T-helper 2 cell (primary cell): ENCODE measurements at regions not wholly inside any gene's neighbourhood (a gene's known extent, or its start where the extent isn't known, plus 50 kb on each side); places are given as distances from the start of the nearest gene placed in this dataset.

Source experiments
- DNase-seq, 5 experiments: peaks; one replicate each; pipeline versions ENCODE4 v3.0.0 to v3.0.0-alpha.2; 2012 to 2022

DNA sequence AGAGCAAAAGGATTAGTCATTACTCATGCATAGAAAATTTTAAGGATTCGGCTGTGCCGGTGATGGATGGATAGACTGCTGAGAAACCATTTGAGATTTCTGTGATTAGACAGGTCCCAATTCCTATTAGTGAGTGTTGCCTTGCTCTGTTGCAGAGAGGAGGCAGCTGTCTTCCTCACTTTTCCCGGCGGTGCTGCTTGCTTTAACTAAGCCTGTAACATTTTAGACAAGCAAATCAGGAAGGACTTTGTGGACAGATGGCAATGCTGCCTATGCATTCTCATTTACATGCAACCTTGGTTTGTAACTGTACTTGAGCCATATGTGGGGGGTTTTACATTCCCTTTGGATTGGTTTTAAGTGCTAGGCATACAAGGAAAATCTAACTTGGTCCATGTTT, 1176.3 kb downstream of the CDH18 start:
- DNase-seq, result no peak

DNA sequence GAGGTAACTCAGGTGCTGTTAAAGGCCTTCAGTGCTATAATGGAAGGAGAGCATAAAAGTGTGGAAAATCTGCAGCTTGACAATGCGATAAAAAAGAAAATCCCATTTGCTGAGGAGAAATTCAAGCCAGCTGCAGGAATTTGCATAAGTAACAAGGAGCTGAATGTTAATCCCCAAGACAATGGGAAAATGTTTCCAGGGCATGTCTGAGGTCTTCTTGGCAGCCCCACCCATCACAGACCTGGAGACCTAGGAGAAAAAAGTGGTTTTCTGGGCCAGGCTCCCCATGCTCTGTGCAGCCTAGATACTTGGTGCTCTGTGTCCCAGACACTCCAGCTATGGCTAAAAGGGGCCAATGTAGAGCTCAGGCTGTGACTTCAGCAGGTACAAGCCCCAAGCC, 1159.6 kb downstream of the CDH18 start:
- DNase-seq, result no peak

DNA sequence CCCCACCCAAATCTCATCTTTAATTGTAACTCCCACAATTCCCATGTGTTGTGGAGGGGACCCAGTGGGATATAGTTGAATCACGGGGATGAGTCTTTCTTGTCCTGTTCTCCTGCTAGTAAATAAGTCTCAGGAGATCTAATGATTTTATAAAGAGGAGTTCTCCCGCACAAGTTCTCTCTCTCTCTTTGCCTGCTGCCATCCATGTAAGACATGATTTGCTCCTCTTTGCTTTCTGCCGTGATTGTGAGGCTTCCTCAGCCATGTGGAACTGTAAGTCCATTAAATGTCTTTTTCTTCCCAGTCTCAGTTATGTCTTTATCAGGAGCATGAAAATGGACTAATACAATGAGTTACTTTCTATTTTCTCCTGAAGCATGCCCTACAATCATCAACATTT, 1158.5 kb downstream of the CDH18 start:
- no peak for DNase-seq

DNA sequence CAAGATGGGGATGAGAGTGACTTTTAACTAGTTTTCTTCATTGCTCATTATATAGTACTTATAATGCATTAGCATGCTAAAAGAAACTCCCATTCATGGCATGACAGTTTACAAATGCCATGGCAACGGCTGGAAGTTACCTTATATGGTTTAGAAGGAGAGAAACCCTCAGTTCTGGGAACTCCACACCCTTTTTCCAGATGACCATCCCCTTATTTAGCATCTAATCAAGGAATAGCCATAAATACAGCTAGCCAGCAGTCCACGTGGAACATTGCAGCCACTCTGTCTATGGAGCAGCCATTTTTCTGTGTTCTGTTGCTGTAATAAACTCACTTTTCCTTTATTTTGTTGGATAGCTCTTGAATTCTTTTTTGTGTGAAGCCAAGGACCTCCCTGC, 1137.8 kb downstream of the CDH18 start:
- DNase-seq, result no peak

DNA sequence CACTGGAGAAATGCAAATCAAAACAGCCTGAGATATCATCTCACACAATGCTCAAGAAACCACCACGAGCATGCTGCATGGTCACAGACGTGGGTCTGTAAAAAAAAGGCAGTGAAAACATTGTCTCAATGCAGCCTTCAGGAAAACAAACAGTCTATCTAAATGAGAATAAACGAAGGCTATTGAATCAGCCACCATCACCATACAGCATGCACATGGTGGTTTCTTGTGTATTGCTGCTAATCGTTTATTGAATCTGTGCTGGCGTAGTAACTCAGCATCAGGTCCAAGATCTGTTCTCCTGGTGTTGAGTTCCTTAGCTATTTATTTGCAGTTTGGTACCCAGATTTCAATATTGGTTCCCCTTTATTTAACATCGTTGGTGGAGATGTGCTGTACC, 1115.0 kb downstream of the CDH18 start:
- DNase-seq, result no peak

DNA sequence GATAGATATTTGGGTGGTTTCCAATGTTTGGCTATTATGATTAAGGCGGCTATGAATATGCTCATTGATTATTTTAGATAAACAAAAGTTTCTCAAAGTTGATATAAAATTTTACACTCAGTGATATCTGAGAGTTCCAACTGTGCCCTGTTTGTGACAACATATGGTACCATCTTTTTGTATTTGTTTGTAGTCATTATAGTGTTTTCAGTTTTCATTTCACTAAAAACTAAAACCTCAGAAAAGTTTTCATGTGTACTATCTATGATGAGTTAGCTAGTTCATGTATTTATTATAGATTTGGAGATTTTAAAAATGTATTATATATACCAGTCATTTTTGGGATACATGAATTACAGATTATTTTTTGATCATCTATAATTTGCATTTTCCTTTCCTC, 1111.4 kb downstream of the CDH18 start:
- no peak for DNase-seq

DNA sequence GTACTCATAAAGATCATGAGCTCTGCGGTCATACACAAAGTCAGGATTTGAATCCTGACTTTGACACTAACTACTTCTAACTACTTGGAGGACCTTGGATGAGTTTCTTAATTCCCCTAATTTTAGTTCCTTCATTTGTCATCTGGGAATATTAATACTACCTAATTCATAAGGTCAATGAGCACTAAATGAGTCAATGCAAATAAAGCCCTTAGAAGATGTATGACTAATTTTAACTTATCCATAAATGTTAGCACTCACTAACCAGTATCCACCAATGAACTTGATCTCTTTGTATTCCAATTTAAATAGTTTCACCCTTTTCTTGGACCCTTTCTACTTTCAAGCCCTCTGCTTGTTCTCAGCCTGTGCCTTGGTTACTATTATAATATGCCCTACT, 1106.4 kb downstream of the CDH18 start:
- no peak for DNase-seq

DNA sequence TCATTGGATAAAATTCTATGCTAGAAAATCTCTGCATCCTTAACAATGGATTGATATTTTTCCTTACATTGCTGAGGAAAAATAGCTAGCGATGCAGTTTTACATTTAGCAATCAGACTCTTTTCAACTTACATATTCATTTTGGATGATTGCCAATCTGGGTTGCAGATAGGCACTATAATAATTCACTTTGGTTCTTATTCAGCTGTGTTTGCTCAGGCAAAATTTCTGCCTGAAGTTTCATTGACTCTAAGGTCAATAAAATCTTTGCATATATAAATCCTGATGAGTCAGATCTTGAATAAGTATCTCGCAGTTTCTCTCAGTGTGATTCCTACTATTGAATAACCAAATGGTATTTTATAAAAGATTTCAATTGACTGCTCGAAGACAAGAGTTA, 1105.8 kb downstream of the CDH18 start:
- DNase-seq, result no peak

DNA sequence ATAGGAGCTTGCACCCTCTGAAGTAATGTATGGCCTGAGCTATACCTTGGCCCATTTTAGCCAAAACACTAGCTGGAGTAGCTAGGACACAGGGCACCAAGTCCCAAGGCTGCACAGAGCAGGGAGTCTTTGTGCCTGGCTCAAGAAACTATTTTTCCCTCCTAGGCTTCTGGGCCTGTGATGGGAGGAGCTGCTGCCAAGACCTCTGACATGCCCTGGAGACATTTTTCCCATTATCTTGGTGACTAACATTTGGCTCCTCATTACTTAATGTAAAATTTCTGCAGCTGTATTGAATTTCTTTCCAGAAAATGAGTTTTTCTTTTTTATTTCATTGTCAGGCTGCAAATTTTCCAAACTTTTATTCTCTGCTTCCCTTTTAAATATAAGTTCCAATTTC, 1099.2 kb downstream of the CDH18 start:
- DNase-seq, result no peak

DNA sequence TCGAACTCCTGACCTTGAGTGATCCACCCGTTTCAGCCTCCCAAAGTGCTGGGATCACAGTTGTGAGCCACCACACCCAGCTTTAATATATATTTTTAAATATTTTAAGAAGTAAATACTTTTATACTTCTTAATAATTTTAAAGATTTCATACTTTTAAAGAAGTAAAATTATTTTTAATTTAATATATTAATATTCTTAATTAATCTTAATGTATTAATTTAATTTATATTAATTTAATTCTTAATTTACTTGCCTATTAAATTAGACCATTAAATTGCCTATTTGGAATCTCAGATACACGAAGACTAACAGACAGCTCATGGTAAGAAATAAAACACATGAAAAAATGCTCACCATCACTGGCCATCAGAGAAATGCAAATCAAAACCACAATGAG, 1087.4 kb downstream of the CDH18 start:
- DNase-seq, result no peak

DNA sequence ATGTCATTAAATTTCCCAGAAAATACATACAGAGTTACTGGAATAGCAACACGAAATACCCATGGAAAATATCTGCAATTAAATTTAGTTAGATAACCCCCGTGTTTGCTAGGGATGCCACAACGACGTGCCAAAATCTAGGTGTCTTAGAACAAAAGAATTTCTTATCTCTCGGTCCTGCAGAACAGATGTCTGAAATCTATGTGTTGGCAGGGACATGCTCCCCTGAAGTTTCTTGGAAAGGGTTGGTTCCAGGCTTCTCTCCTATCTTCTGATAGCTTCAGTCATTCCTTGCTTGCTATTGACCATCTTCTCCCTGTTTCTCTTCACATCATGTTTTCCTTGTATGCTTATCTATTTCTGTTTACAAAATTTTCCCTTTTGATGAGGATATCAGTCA, 1067.0 kb downstream of the CDH18 start:
- DNase-seq, result no peak

DNA sequence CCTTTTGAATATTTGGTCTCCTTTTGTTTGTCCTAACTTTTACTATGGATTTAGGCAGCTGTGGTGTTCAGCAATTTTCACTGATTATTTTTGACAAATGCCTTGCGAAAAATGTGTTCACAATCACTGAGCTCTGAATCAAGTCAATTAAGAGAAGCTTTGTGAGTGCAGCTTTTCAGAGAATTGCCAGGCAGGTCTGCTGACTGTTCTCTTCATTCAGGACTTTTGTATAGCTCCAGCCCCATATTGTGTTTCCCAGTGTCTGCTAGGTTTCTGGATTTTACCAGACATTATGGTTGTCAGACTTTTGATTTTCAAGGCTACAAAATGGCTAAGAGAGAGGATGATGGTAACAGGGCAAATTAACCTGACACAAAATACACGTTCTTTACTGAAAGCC, 1055.9 kb downstream of the CDH18 start:
- no peak for DNase-seq

DNA sequence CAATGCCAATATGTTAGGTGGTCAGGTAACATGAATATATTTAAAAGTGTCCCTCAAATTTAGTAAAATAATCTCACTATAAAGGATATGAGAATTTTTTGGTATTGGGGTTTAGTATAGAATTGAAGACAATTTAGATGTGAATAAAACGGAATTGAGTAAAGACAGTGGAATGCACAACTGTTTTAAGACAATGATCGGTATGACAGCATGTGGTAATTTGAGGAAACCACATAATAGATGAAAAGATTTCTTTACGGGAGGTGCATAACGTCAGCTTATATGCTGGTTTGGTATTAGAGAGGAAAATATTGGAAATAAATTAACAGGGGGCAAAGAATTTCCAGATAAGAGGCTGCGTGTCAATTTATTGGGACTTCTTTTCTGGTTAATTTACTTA, 1043.2 kb downstream of the CDH18 start:
- peak in 1 of 5 experiments; percentile 22 for DNase-seq

DNA sequence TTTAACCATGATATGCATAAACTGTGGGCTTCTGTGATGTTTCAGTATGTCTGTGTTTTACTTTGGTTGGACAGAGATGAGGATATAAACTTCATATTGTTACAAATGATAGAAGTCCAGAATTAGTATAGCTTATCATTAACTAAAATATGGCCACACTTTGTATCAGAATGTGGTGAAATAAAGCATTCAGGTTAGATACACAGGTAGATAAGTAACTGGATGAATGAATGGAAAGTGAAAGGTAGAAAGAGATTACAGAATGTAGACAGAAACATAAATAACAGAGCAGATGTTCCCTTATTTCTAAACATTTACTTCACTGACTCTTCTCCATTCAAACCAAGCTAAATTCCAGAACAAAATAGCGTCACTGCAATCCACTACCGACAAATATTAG, 1033.8 kb downstream of the CDH18 start:
- DNase-seq, result no peak

DNA sequence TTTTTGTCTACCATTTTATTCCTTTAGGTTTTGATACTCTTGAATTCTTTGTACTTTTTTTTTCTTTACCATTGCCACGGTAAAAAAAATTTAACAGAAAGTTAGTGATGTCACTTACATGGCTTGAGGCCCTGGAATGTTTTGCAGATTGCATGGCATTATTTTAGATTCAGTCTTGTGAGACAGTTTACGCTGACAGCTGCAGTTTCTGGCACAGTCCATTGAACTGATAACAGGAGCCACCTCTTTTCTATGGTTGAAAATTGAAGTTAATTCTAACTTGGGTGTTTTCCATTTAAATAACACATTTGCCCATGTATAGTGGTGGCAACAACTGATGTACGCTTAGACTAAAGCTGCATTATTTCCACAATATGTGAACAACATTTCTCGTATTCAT, 1028.5 kb downstream of the CDH18 start:
- no peak for DNase-seq

DNA sequence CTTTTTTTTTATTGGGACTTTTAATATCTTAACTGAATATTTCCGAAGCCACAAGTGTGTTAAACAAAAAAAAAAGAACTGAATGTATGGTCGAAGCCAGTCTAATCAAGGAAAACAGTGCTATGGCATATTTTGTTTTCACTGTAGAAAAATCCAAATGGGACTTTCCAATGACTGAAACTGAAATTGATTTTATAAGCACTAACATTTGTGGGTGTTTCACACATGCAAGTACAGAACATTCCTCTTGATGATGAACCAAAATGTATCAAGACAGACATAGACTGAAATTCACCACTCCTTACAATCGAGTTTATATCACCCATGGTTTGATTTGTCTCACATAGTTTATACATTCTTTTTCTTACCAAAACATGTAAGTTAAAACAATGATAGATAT, 1026.8 kb downstream of the CDH18 start:
- peak in 1 of 5 experiments; percentile 3 for DNase-seq

DNA sequence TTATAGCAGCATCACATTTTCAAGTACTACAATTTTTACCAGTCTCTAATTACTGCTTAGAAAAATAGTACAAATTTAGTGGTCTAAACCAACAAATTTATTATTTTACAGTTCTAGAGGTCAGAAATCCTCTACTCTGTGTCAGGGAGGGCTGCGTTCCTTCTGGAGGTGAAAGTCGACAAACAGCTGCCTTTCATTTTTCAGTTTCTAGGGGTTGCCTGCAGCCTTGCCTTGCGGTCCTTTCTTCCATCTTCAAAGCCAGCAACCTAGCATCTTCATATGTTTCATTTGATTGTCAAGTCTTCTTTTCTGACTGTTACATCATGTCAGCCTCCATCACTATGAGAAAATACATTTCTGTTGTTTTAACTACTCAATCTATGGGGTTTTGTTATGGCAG, 1022.1 kb downstream of the CDH18 start:
- no peak for DNase-seq

DNA sequence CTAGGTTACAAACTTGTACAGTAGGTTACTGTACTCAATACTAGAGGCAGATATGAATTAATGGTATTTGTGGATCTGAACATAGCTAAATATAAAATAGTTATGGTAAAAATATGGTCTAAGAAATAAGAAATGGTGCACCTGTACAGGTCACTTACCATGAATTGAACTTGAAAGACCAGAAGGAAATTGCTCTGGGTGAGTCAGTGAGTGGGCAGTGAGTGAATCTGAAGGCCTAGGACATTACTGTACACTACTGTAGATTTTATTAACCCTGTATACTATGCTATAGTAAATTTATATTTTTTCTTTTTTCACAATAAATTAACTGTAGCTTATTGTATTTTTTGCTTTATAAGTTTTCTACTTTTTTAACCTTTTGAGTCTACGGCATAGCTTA, 1020.4 kb downstream of the CDH18 start:
- DNase-seq, result no peak

DNA sequence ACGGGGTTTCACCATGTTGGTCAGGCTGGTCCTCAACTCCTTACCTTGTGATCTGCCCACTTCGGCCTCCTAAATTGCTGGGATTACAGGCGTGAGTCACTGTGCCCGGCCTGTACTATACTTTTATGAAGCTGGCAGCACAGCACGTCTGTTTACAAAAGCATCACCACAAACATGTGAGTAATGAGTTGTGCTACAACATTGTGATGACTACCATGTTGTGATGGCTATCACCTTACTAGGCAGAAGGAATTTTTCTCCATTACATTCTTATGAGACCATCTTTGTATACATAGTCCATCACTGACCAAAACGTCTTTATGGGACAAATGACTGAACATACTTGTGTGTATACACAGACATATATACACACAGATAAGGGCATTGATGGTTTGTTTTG, 1019.0 kb downstream of the CDH18 start:
- DNase-seq, result no peak

DNA sequence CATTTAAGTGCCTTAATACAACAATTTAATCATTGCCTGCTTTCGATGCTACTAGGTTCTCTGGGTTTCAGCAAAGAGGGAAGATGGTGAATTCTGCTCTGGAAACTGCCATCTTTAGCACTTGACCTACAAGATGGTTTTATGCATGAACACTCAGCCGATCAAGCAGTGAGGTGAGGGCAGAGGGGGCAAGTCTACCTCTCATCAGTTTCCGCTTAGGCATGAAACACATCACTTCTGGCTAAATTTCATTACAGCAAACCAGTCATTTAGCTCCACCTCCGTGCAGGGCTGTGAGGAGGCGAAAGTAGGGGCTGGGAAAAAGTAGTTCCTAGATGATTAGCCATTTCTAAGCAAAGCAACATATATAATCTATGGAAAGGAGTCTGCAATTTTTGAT, 1018.0 kb downstream of the CDH18 start:
- DNase-seq, result no peak

DNA sequence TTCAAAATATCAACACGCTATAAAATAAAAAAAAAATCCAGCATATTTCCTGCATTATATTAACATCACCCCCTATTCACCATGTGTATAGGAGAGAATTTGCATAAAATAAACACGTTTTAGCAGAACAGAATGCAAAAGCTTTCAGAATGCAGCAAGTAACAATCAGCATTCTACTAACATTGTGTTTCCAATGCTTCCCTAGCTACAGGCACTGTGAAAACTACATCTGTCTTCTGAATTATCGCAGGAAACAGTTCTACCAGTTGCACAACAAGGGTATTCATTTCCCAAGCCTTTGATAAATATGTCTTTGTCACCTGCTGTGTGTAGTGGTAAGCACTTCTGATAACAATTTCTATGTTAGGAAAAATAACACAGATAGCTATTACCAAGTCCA, 1015.8 kb downstream of the CDH18 start:
- DNase-seq, result no peak

DNA sequence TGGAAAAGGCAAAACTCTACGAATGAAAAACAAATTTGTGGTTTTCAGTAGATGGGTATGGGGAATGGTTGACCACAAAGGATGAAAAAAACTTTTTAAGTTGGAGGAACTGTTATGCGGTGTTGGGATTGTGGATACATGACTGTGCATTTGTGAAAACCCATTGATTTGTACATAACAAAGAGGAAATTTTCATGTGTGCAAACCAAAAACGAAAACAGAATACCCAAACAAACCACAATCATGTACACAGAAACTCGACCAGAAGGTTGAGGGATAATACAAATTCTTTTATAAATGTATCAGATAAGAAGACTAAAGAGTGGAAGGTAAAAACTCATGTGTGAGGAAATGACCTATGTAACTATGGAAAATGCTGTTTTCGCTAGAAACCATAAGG, 1012.4 kb downstream of the CDH18 start:
- no peak for DNase-seq

DNA sequence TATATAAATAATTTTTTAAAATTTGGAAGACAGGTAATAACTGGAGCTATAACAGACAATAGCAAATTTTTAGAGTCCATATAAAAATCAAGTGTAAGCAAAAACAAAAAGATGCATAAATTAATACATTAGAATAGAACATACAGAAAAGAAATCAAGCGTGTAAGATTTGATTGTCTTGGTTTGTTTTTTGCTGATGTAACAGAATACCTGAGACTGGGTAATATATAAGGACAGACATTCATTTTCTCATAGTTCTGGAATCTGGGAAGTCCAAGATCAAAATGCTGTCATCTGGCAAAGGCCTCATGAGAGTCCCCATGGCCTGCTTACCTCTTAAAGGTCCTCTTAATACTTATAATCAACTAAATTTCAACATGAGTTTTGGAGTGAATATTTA, 1010.1 kb downstream of the CDH18 start:
- no peak for DNase-seq

DNA sequence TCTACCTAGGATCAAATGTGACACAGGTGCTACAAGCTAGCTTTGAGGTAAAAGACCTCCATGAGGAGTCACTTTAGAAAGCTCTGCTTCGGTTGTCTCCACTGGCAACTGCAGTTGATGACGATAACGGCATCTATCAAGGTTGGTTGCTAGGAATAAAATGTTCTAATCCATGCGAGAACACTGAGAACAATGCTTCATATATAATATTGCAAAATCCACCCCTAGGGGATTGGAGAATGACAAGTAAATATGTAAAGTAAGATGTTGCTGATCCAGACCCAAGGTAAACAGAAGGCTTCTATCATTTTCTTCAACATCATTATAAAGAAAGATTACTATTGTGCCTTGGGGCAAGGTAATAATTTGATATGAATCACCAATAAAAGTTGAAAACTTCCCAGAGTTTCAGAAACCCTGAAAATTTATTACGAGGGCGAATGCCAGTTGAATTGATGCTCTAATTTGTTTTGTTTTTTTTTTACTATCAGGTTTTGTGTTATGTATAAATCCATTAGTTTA, 1003.4 kb downstream of the CDH18 start:
- no peak for DNase-seq

DNA sequence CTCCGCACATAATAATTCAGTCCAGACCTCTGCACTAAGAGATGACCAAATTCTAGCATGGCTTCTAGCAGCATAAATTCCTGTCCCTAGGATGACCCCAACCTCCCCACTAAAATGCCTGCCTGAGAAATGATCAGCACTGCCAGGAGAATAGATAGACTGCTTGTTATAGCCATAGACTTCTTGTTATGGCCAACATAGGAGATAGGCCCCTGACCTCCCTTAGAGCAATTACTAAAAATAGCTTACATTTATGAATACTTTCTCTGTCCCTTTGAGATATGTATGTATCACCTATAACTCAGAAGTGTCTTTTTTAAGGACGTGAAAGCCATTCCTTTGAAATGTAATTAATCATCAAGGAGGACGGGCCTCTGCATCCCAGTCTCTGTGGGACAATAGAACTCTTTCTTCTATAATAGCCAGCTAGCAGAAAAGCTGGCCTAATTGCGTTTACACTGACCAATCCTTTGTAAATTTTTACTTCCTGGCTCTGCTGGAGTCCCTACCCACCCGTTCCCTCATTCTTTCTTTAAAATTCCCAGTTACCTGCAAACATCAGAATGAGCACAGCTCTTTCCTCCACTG, 1002.7 kb downstream of the CDH18 start:
- no peak for DNase-seq

DNA sequence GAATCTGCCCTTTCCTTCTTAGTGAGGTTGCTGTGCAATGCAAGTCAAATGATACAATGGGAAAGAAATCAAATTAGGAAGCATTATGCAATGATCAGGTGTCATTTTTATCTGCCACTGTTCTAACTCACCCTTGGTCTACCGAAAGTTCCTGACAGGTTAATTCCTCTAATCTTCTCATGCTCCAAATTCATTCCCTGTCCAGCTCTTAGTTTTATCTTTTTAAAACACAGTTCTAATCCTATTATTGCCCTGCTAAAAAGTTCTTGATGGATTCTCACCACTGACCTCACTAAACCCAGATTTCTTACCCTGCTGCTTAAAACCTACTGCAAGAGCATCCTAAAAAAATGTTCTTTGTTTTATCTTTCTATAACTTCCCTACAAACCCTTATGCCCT, 1000.9 kb downstream of the CDH18 start:
- no peak for DNase-seq
